SK-N-MC (cell line): ENCODE measurements at regions not wholly inside any gene's neighbourhood (a gene's known extent, or its start where the extent isn't known, plus 50 kb on each side); places are given as distances from the start of the nearest gene placed in this dataset.

Experiments used
- EZH2 ChIP-seq: fragments of 200-600 bp; sonication (generic); IDR thresholded peaks from one replicate; pipeline ENCODE4 v1.6.1; 2017; ENCODE audit warnings: antibody characterized with exemption
- POLR2AphosphoS5 ChIP-seq: IDR thresholded peaks from 2 replicates; pipeline ENCODE4 v1.6.1; 2012; ENCODE audit warnings: mild to moderate bottlenecking, low read depth, low read length, borderline replicate concordance

GRCh38 chr14:44379292-44379977, 127.6 kb downstream of the FSCB start:
- no peak for TF ChIP-seq EZH2
- TF ChIP-seq POLR2AphosphoS5 = no peak
